ENCODE measurements at regions not wholly inside any gene's neighbourhood (a gene's known extent, or its start where the extent isn't known, plus 50 kb on each side); places are given as distances from the start of the nearest gene placed in this dataset.
"Not testable (repeated sequence)": the region's sequence is repeated elsewhere in the genome, so short reads cannot be mapped to it uniquely, and the experiment has no call there.

DNA sequence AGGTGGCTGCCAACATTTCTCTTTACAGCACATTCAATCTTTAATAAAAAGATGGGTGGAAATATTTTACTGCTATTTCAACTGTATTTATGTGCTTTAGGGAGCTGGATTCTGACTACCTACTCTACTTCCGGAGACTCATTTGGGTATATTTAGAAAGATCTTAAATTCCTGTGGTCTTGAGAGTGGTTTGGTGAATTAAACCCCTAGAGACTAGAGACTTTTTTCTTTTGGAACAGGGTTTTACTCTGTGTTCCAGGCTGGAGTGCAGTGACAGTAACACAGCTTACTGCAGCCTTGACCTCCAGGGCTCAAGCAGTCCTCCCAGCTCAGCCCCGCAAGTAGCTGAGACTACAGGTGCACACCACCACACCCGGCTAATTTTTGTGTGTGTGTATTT lies 79.0 kb upstream of the HABP2 start:
- no peak for DNase-seq (ENCODE audit: insufficient read length, low spot score)
- TF ChIP-seq POLR2A (IDR thresholded peaks at IDR 0.05; ENCODE audit: low read depth, low read length), result no peak
- no peak for FAIRE-seq

GRCh38 chr10:113474752-113475151 lies 78.1 kb upstream of the HABP2 start:
- no peak for TF ChIP-seq POLR2A (IDR thresholded peaks at IDR 0.05; ENCODE audit: low read depth, low read length)
- DNase-seq (ENCODE audit: insufficient read length, low spot score) (no peak), FAIRE-seq (no peak)

DNA sequence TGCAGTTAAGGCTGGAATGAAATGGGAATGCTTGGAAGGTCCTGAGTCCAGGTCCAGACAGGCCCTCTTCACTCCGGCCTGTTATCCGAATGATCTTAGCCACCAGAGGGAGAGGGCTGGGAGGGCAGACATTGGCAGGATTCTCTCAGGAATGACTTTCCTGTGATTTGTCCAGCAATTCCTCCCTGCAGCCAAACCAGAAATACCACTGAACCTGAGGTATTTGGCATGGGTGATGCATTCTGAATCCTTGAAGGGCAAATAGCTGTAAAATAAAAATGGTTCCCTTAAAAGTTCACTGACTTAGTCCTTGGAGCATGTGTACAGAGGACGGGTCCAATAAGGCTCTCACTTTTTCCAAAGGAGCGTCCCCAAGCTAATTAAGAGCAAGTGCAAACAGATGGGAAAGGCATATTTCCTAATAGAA lies 77.5 kb upstream of the HABP2 start:
- no peak for TF ChIP-seq POLR2A (IDR thresholded peaks at IDR 0.05; ENCODE audit: low read depth, low read length)
- DNase-seq (ENCODE audit: insufficient read length, low spot score) (no peak), FAIRE-seq (no peak)

- no peak for FAIRE-seq
- TF ChIP-seq POLR2A (IDR thresholded peaks at IDR 0.05; ENCODE audit: low read depth, low read length), result no peak
- no peak for DNase-seq (ENCODE audit: insufficient read length, low spot score)
Observed at GRCh38 chr10:113476191-113476590, 76.7 kb upstream of the HABP2 start.

- no peak for DNase-seq (ENCODE audit: insufficient read length, low spot score)
- no peak for TF ChIP-seq POLR2A (IDR thresholded peaks at IDR 0.05; ENCODE audit: low read depth, low read length)
- no peak for FAIRE-seq
Observed at GRCh38 chr10:113476673-113477072, 76.2 kb upstream of the HABP2 start.

- DNase-seq (ENCODE audit: insufficient read length, low spot score) (no peak), FAIRE-seq (no peak)
- no peak for TF ChIP-seq POLR2A (IDR thresholded peaks at IDR 0.05; ENCODE audit: low read depth, low read length)
Observed at GRCh38 chr10:113477451-113477850, 75.4 kb upstream of the HABP2 start.

GRCh38 chr10:113479346-113480080 lies 73.3 kb upstream of the HABP2 start:
- no peak for DNase-seq (ENCODE audit: insufficient read length, low spot score)
- FAIRE-seq, result no peak
- no peak for TF ChIP-seq POLR2A (IDR thresholded peaks at IDR 0.05; ENCODE audit: low read depth, low read length)

GRCh38 chr10:113480081-113480360 lies 72.8 kb upstream of the HABP2 start:
- no peak for FAIRE-seq
- TF ChIP-seq POLR2A (IDR thresholded peaks at IDR 0.05; ENCODE audit: low read depth, low read length), result no peak
- DNase-seq (ENCODE audit: insufficient read length, low spot score), result no peak

GRCh38 chr10:113480851-113481502 lies 71.9 kb upstream of the HABP2 start:
- no peak for TF ChIP-seq POLR2A (IDR thresholded peaks at IDR 0.05; ENCODE audit: low read depth, low read length)
- no peak for DNase-seq (ENCODE audit: insufficient read length, low spot score)
- no peak for FAIRE-seq

- no peak for DNase-seq (ENCODE audit: insufficient read length, low spot score)
- no peak for FAIRE-seq
- TF ChIP-seq POLR2A (IDR thresholded peaks at IDR 0.05; ENCODE audit: low read depth, low read length), result no peak
Observed at GRCh38 chr10:113484487-113484886, 68.4 kb upstream of the HABP2 start.

GRCh38 chr10:113485736-113486135 lies 67.1 kb upstream of the HABP2 start:
- no peak for DNase-seq (ENCODE audit: insufficient read length, low spot score)
- no peak for TF ChIP-seq POLR2A (IDR thresholded peaks at IDR 0.05; ENCODE audit: low read depth, low read length)
- FAIRE-seq, result no peak

DNA sequence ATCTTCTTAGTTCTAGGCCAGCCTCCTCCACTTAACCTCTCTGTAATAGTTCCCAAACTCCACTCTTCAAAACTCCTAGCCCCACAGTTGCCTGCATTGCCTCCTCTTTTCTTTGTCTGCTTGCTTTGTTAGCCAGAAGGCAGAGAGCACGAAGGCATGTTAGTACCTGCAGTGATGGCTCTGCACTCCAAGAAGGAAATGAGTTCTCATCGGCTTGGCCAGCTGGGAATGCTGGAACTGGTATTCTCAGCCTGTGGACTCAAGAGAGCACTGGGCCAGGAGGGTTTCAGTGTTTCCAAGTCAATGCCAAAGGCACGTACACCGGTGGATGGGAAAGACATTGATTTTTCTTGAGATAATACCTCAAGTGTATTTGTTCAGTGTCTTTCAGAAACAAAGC lies 66.3 kb upstream of the HABP2 start:
- DNase-seq (ENCODE audit: insufficient read length, low spot score) (no peak), FAIRE-seq (no peak)
- TF ChIP-seq POLR2A (IDR thresholded peaks at IDR 0.05; ENCODE audit: low read depth, low read length), result no peak

DNA sequence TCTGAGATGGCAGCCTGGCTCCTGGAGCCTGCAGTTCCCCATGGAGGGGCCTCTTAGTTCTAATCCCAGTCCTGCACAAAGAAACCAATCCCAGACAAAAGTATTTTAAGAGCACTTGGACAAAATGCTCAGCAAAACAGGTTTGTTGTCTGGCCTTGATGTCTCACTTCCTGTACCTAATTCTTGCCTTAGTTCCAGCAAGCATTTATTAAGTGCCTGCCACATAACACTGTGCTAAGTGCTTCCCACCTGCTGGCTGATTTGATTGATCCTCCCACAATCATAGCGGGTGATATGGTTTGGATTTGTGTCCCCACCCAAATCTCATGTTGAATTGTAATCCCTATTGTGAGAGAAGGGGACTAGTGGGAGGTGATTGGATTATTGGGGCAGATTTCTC lies 65.7 kb upstream of the HABP2 start:
- FAIRE-seq (no peak), DNase-seq (ENCODE audit: insufficient read length, low spot score) (no peak)
- no peak for TF ChIP-seq POLR2A (IDR thresholded peaks at IDR 0.05; ENCODE audit: low read depth, low read length)

- DNase-seq (ENCODE audit: insufficient read length, low spot score) (no peak), FAIRE-seq (no peak)
- no peak for TF ChIP-seq POLR2A (IDR thresholded peaks at IDR 0.05; ENCODE audit: low read depth, low read length)
Observed at GRCh38 chr10:113488186-113488585, 64.7 kb upstream of the HABP2 start.

DNA sequence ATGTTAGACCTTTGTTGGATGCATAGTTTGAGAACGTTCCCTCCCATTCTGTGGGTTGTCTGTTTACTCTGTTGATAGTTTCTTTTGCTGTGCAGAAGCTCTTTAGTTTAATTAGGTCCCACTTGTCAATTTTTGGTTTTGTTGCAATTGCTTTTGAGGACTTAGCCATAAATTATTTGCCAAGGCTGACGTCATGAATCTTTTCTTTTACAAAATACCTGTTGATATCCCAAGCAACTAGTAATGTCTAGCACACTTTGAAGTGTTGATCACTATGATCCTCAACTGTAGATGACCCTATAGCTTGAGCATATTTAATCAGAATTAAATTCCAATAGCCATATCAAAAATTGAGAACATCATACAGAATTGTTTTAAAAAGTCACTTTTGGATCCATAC lies 63.3 kb upstream of the HABP2 start:
- not testable (repeated sequence) for DNase-seq (ENCODE audit: insufficient read length, low spot score); FAIRE-seq

All from H54 (cell line).